ENCODE measurements at regions not wholly inside any gene's neighbourhood (a gene's known extent, or its start where the extent isn't known, plus 50 kb on each side); places are given as distances from the start of the nearest gene placed in this dataset.

DNA sequence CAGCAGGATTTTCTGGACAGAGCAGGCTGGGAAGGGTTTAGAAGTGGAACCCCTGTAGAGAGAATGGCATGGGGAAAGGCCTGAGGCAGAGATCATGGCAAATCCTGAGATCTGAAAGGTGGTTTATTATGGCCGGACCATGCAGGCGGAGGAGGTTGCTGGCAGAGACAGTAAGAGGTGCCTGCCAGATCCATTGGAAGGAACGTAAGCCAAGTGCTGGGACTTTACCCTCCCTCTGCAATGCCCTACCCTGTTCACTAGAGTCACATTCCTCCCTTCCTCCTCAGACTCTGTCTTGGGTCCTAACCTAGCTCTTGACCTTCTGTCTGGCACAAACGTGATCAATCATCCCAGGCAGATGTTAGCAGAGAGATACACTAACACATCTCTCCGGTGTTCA, 66.4 kb upstream of the SLC22A23 start:
- no peak overlapping the region for H3K4me3 Mint-ChIP-seq
- H3K36me3 Mint-ChIP-seq, result no peaks in the 10 kb centered on the region
- no peaks in the 10 kb centered on the region for H3K27me3 Mint-ChIP-seq
- H3K27ac Mint-ChIP-seq, result no peak overlapping the region
- POLR2A ChIA-PET, result no interaction called here
- H3K9me3 Mint-ChIP-seq, result no peaks in the 10 kb centered on the region
- ATAC-seq (ENCODE audit: low read depth) (no peak), DNase-seq (no peak)
- no peaks in the 10 kb centered on the region for H3K4me1 Mint-ChIP-seq

DNA sequence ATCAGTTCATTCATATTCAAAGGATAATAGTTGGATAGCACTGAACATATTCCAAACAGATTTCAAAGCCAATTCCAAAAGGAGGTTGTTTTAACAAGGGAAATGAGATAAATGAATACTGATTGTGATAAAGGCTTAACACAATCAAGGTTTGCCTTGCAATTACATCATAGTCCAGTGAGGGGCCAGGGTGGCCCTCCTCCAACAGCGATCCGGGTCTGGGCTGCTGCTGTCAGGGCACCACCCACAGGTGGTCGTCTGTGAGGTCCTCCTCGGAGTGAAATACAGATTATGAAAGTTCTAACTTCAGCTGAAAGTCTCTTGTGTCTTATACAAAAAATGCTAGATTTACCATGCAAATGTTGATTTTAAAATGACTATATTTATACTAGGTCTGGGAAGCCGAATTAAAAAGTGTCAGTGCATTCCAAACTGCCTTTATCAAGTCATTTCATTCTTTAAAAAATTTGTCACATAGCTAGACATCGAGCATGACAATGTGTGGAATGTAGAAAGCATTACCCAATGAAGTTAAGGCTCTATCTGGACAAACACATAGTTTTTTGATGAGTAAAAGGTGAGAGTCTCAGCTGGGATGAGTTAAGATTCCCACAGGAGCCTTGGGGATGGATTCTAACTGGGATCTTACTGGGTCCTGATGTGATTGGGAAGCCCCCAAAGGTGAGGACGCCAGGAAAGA, 65.9 kb upstream of the SLC22A23 start:
- Mint-ChIP-seq H3K4me1 (no peaks in the 10 kb centered on the region), H3K27ac (no peak overlapping the region), H3K9me3 (no peaks in the 10 kb centered on the region), H3K4me3 (no peak overlapping the region), H3K27me3 (no peaks in the 10 kb centered on the region), H3K36me3 (no peaks in the 10 kb centered on the region)
- ATAC-seq (ENCODE audit: low read depth), result no peak
- no peak for DNase-seq
- POLR2A ChIA-PET, result no interaction called here

DNA sequence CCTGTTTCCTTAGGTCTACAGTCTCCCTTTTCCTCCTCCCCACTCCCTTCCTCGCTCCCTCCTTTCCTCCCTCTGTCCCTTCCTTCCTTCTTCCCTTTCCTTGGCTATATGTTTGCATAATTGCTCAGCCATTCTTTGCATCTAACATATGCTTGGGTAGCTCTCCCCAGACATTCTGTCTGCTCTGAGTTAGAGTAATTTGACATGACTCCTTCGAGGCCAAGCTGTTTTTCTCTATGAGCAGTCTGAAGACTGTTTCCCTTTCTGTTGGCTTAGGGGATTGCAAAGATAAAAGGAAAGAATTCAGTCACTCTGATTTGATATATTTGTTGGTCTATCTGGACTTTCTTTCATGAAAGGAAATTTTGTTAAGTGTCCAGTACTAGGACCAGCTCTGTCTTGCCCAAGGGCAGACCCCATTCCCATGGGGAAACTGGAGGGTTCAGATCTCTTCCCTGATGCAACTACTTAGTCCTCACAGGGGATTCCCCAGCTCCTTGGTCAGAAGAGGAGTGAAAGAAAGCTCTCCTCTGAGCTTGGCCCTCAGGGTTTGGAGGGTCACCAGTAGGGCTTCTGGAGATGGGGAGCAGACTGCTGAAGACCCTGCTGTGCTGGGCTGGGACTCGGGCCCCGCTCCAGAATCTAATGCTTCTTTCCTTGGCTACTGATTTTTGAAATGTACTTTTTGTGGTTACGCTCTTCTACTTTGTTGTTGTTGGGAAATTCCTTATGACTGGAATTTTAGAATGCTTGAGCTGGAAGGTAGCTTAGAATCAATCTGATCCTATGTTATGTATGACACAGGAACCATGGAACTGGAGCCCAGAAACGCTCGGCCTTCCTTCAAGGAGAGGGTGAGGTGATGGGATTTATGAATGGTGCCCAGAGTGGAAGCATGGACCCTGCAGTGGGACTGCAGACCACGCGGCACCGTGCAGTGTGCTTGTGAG, 63.7 kb upstream of the SLC22A23 start:
- DNase-seq, result no peak
- Mint-ChIP-seq H3K4me3 (no peak overlapping the region), H3K9me3 (no peaks in the 10 kb centered on the region), H3K4me1 (no peaks in the 10 kb centered on the region), H3K27ac (no peak overlapping the region), H3K36me3 (no peaks in the 10 kb centered on the region), H3K27me3 (no peaks in the 10 kb centered on the region)
- POLR2A ChIA-PET, result no interaction called here
- ATAC-seq (ENCODE audit: low read depth), result no peak

DNA sequence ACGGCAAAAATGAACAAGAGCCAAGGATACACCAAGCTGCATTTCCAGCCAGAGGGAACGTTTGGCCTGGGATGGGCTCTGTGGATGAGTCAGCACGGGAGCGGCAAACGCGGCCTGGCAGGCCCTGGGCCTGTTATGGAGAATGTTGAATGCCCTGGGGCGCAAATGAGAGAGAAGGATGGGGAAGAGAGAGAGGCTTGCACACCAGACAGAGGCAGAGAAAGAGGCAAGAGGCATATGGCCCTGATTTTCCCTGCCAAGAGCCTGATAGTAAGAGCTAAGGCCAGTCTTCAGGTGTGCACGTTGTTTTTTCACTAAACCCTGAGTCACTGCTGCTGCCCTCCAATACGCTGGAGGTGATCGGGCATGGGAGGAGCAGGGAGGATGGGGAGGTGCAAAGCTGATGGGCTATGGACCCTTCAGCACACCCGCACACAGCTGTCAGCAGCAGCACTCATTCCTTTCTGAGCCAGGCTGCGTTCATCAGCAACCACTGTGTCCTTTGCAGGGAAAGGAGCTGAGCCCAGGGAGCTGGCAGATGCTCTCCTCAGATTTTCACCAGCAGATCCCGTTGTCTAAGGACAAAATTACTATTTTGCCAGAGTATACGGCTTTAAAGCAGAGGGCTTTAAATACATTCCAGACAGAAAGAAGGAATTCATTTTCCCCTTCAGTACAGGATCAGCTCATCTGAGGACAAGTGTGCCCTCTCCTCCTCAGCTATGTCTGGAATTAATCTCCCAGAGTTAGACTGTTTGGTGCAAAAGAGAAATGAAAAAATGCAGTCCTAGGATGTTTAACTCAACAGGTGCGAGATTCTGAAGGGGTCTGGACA, 61.7 kb upstream of the SLC22A23 start:
- Mint-ChIP-seq H3K4me1 (no peaks in the 10 kb centered on the region), H3K27me3 (peaks cover 3% of the 10 kb centered on the region), H3K36me3 (no peaks in the 10 kb centered on the region), H3K27ac (no peak overlapping the region), H3K9me3 (no peaks in the 10 kb centered on the region), H3K4me3 (no peak overlapping the region)
- ATAC-seq (ENCODE audit: low read depth) (no peak), DNase-seq (no peak)
- POLR2A ChIA-PET, result no interaction called here

DNA sequence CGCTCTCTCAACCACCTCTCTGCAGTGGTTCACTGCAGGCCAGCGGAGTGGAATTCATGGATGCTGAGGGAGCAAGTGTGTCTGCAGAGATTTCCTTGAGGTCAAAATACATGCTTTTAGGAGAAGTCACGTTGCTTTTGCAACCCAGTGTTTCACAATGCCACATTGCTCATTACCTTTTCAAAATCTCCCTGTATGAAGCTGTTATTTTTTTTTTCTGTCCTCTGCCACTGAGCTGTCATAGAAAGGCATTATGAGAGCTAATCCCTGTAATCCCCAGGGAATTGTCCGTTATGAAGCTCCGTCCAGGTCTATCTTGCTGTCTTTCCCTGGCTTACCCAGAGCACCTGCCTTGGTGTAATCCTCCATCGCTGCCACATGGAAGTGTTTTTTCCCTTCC, 60.5 kb upstream of the SLC22A23 start:
- H3K27me3 Mint-ChIP-seq, result peaks cover 3% of the 10 kb centered on the region
- DNase-seq, result no peak
- ATAC-seq (ENCODE audit: low read depth), result no peak
- no peak overlapping the region for H3K4me3 Mint-ChIP-seq
- no peaks in the 10 kb centered on the region for H3K9me3 Mint-ChIP-seq
- H3K4me1 Mint-ChIP-seq, result no peaks in the 10 kb centered on the region
- H3K36me3 Mint-ChIP-seq, result no peaks in the 10 kb centered on the region
- POLR2A ChIA-PET, result no interaction called here
- H3K27ac Mint-ChIP-seq, result no peak overlapping the region

DNA sequence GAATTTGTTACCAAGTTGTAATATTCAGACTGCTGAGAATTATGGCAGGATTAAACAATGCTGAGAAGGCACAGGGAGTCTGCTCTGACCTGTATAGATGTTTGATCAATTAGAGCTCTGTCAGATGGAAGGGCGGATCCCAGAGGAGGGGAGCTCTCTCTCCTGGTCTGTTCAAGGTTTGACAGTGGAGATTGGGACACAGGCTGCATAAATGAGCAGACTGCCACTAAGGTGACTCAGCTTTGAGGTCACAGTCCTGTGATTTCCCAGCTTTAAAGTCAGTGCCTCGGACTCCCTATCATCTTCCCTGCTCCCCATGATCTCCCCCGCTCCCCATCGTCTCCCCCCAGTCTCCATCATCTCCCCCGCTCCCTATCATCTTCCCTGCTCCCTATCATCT, 59.2 kb upstream of the SLC22A23 start:
- POLR2A ChIA-PET, result no interaction called here
- Mint-ChIP-seq H3K9me3 (no peaks in the 10 kb centered on the region), H3K27me3 (peaks cover 4% of the 10 kb centered on the region), H3K27ac (no peak overlapping the region), H3K4me3 (no peak overlapping the region), H3K36me3 (no peaks in the 10 kb centered on the region), H3K4me1 (no peaks in the 10 kb centered on the region)
- no peak for ATAC-seq (ENCODE audit: low read depth)
- DNase-seq, result no peak

DNA sequence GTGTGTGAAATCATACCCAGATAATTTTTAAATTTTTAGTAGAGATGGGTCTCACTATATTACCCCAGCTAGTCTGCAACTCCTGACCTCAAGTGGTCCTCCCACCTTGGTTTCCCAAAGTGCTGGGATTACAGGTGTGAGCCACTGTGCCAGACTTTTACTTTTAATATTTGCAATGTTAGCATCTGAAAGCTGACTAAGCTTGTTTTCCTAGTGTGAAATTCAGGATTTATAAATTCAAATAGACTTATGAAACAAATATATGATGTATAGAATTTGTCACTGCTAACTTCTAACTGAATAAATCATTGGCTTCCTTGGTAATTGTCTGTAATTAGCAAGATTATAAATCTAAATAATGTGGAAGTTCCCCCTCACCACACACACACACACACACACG, 58.8 kb upstream of the SLC22A23 start:
- Mint-ChIP-seq H3K27ac (no peak overlapping the region), H3K9me3 (no peaks in the 10 kb centered on the region), H3K4me1 (no peaks in the 10 kb centered on the region), H3K27me3 (peaks cover 5% of the 10 kb centered on the region), H3K4me3 (no peak overlapping the region), H3K36me3 (no peaks in the 10 kb centered on the region)
- DNase-seq, result no peak
- ATAC-seq (ENCODE audit: low read depth), result no peak
- POLR2A ChIA-PET, result no interaction called here

DNA sequence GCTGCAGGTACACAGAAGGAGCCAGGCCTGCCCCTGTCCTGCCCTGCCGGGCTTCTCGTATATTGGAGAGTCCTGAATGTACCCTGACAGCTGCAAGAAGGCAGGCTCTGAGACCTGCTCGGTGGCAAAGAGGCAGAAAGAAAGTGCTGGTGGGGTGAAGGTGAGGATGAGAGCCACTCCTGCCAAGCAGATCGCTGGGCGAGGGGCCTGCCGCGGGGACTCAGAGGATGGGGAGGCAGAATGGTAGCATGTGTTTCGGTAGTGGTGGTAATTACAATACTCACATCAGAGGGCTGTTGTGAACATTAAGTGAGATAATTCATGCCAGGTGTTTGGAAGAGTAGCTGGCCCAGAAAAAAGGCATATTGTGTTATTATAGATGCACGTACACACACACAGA, 56.6 kb upstream of the SLC22A23 start:
- DNase-seq (no peak), ATAC-seq (ENCODE audit: low read depth) (no peak)
- POLR2A ChIA-PET, result no interaction called here
- Mint-ChIP-seq H3K4me1 (no peaks in the 10 kb centered on the region), H3K27me3 (peaks cover 8% of the 10 kb centered on the region), H3K9me3 (no peaks in the 10 kb centered on the region), H3K27ac (no peak overlapping the region), H3K36me3 (no peaks in the 10 kb centered on the region), H3K4me3 (no peak overlapping the region)

DNA sequence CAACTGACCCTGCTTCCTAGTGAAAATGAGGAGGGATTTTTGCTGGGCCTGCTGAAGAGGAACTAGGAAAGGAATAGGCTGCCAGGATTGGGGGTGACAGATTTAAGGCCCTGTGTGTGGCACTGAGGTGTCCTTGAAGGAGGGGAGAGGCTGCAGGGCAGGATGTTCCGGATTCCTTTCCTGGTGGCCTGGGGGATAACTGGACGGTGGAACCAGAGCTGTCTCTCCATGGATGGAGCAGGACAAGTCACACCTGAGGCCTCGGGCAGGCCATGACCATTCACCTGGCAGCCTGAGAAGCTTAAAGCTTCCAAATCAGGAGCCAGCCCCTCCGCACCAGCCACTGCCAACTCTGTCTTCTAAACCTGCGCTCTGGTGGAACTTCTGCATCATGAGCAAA, 56.0 kb upstream of the SLC22A23 start:
- no peak for ATAC-seq (ENCODE audit: low read depth)
- H3K27me3 Mint-ChIP-seq, result peaks cover 13% of the 10 kb centered on the region
- H3K4me1 Mint-ChIP-seq, result no peaks in the 10 kb centered on the region
- DNase-seq, result no peak
- POLR2A ChIA-PET, result no interaction called here
- H3K4me3 Mint-ChIP-seq, result no peak overlapping the region
- H3K36me3 Mint-ChIP-seq, result no peaks in the 10 kb centered on the region
- H3K9me3 Mint-ChIP-seq, result no peaks in the 10 kb centered on the region
- H3K27ac Mint-ChIP-seq, result no peak overlapping the region

DNA sequence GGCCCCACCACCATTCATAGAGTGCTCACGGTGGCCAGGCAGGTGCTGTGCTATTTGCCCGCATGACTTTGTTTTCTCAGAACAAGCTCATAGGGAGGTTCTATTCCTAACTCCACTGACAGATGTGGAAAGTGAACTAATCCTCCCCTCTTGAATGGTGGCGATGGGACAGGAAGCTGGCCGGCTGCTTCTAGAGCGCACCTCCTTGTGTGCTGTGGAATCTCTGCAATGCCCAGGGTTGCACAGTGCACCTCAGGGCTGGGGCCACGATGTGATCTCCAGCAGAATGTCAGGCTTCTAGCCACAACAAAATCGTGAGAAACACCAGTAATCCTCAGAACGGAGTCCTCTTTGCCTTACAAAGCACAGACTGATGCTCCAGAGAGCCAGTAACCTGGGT, 53.8 kb upstream of the SLC22A23 start:
- POLR2A ChIA-PET, result no interaction called here

DNA sequence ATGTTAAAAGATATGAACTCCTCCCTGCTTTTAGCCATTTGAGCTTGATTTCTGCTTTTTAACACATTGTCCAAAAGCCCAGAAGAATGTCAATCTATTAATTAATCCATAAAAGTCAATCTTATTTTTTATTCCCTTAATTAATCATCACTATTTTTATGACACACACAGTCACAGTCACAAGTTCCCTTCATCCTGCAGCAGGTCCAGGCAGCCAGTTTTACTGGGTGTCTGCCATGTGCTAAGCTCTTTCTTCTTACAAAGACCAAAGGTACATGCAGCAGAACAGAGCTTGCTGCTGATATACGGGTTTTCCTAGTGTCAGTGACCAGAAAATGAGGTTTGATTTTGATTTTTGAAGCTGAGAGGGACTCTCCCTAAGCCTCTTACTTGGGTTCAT, 53.3 kb upstream of the SLC22A23 start:
- ATAC-seq (ENCODE audit: low read depth) (no peak), DNase-seq (no peak)
- no peak overlapping the region for H3K4me3 Mint-ChIP-seq
- no peak overlapping the region for H3K27ac Mint-ChIP-seq
- H3K9me3 Mint-ChIP-seq, result no peaks in the 10 kb centered on the region
- no peaks in the 10 kb centered on the region for H3K4me1 Mint-ChIP-seq
- POLR2A ChIA-PET, result no interaction called here
- no peaks in the 10 kb centered on the region for H3K36me3 Mint-ChIP-seq
- peaks cover 21% of the 10 kb centered on the region for H3K27me3 Mint-ChIP-seq

More for the DNA sequence above, 53.8 kb upstream of the SLC22A23 start:
- Mint-ChIP-seq H3K9me3 (no peaks in the 10 kb centered on the region), H3K27ac (no peak overlapping the region), H3K4me3 (no peak overlapping the region), H3K4me1 (no peaks in the 10 kb centered on the region), H3K36me3 (no peaks in the 10 kb centered on the region), H3K27me3 (peaks cover 19% of the 10 kb centered on the region)
- no peak for ATAC-seq (ENCODE audit: low read depth)
- no peak for DNase-seq

DNA sequence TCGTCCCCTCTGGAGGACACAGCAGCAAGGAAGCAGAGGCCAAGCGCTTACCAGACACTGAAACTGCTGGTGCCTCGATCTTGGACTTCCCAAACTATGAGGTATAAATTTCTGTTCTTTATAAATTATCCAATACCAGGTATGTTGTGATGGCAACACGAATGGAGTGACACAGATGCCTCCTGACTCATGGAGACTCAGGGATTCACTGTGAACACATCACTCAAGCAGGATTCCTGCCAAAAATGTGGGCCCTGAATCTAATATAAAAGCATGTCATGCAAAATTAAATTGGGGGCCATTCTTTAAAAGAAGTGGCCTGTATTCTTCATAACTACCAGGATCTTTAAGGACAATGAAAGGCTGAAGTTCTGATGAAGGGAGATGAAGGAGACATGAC, 52.5 kb upstream of the SLC22A23 start:
- POLR2A ChIA-PET, result no interaction called here
- no peaks in the 10 kb centered on the region for H3K4me1 Mint-ChIP-seq
- peaks cover 21% of the 10 kb centered on the region for H3K27me3 Mint-ChIP-seq
- H3K9me3 Mint-ChIP-seq, result no peaks in the 10 kb centered on the region
- no peak for DNase-seq
- ATAC-seq (ENCODE audit: low read depth), result no peak
- no peak overlapping the region for H3K27ac Mint-ChIP-seq
- no peaks in the 10 kb centered on the region for H3K36me3 Mint-ChIP-seq
- H3K4me3 Mint-ChIP-seq, result no peak overlapping the region

DNA sequence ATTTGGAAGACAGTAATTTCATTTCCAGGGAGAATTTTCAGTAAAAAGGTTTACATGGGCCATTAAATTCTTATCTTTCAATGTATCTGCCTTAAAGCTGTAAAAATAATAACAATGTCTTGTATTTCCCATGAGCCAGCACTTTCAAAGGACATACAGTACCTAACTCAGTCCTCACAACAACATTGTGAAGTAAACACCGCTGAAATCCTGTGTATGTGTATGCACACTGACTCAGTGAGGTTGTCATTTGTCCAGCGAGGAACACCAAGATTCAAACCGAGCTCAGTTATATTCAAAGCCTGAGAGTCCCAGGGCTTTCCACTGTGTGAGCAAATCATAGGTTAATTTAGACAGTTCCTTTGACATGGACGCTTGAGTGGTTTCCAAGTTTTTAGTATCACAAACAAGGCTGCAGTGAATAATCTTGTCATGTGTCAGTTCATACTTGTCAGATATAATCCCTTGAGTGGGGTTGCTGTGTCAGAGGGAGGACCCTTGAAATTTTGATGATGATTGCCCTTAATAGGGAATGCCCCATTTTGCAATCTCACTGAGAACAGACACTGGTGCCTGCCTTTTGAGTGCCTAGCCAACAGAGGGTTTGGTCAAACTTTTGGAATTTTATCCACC, 50.0 kb upstream of the SLC22A23 start:
- POLR2A ChIA-PET, result no interaction called here
- H3K4me1 Mint-ChIP-seq, result no peaks in the 10 kb centered on the region

More for the DNA sequence above, 50.0 kb upstream of the SLC22A23 start:
- Mint-ChIP-seq H3K4me3 (no peak overlapping the region), H3K27me3 (peaks cover 23% of the 10 kb centered on the region), H3K36me3 (no peaks in the 10 kb centered on the region), H3K9me3 (no peaks in the 10 kb centered on the region), H3K27ac (no peak overlapping the region)
- ATAC-seq (ENCODE audit: low read depth), result no peak
- no peak for DNase-seq

Data from activated naive CD8-positive, alpha-beta T cell treated with anti-CD3 and anti-CD28 coated beads, Interleukin-2, amount 10 ng/mL, durations not matched to agents 7 days and 5 days (primary cell).